ENCODE measurements at regions not wholly inside any gene's neighbourhood (a gene's known extent, or its start where the extent isn't known, plus 50 kb on each side); places are given as distances from the start of the nearest gene placed in this dataset.

DNA sequence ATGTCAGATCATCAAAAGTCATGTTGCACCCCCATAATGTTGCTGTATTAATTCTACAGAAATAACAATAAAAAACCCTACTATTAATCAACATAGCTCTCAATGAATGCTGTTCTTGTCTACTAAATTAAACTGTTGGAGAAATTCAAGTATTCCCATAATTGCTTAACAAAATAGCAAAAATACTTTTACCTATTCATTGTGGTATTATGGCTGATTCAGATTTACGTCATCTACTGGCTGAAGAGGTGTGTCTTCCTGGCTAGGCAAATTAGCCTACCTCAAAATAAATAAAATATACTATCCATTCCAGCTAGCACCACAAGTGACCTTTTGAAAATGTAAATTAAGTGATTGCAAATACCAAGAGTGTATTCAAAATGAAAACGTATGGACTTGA is 249.4 kb downstream of the MEIS1 start:
- TF ChIP-seq CTCF (IDR thresholded peaks at IDR 0.05) (no peak), EZH2 (IDR thresholded peaks at IDR 0.05; ENCODE audit: borderline replicate concordance, insufficient read depth, low read depth, low read length, poor library complexity, severe bottlenecking) (no peak)
